Stimulated activated CD8-positive, alpha-beta memory T cell treated with anti-CD3 and anti-CD28 coated beads, Interleukin-15, amount 100 ng/mL, for 48 hours (primary cell): ENCODE measurements at regions not wholly inside any gene's neighbourhood (a gene's known extent, or its start where the extent isn't known, plus 50 kb on each side); places are given as distances from the start of the nearest gene placed in this dataset.

Source experiments
- DNase-seq, 2 donors: peaks; one replicate each; pipeline ENCODE4 v3.0.0-alpha.2; 2020; ENCODE audit warnings: low read depth in 2 of 2

DNA sequence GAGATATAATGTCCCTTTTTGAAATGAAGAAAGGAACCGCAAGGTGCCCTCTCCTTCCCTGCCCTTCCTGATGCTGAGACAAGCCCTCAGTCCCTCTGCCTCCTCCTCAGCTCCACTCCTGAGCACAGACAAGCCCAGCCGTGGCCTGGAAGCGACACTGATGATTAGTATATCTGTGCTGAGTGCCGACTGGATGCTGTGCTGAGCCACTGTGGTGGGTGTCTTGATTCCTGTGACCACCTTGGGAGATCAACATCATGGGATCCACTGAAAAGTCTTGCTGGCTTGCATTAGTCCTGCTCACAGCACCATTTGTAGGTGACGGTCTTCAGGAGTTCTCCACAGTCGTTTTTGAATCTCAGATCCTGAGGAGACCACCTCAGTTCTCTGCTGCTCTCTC, 59.5 kb upstream of the HGFAC start:
- DNase-seq = no peak

- no peak for DNase-seq
Measured at GRCh38 chr4:3384391-3384770, 57.4 kb upstream of the HGFAC start.

- no peak for DNase-seq
Measured at GRCh38 chr4:3384771-3385710, 56.7 kb upstream of the HGFAC start.

- no peak for DNase-seq
Measured at GRCh38 chr4:3385711-3386420, 55.9 kb upstream of the HGFAC start.

GRCh38 chr4:3386526-3386925, 55.2 kb upstream of the HGFAC start:
- DNase-seq = no peak

- no peak for DNase-seq
Measured at GRCh38 chr4:3387154-3387942, 54.4 kb upstream of the HGFAC start.

DNA sequence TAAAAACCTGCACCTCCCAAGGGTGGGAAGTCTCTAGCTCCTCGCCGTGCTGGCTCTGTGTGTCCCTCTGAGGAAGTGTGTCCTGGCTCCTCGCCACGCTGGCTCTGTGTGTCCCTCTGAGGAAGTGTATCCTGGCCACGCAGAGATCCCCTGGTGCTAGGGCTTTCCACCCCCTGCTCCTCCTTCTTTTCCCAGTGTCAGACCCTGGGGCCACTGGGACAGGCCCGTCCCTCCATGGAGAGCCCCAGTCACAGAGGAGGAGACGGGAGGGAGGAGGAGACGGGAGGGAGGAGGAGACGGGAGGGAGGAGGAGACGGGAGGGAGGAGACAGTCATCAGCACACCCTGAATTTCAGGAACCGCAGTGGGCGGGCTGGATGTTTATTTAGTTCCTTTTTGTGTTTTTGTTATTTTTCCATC, 53.8 kb upstream of the HGFAC start:
- DNase-seq = no peak

- no peak for DNase-seq
Measured at GRCh38 chr4:3388471-3389232, 53.1 kb upstream of the HGFAC start.

- no peak for DNase-seq
Measured at GRCh38 chr4:3389233-3390215, 52.2 kb upstream of the HGFAC start.

DNA sequence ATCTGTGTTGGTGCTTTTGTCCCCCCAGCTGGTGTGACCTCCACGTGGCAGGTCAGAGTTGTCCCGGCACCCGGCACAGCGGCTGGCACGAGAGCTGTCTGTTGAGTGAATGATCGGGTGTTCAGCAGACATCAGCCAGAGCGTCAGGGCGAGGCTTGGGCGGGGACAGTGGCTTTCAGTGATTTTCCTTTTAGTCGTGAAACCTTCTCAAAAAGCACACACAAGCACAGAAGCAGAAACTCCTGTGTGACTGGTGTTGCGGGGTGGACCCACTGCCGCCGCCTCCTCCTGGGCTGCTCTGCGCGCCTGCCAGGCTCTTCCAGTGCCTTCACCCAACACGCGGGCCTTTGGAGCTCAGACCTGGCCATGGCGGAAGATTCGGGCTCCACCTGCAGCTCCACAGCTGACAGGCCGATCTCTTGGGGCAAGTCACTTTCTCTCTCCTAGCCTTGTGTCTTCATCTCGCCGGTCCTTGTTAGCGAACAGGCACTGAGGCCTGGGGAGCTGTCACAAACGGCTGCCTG, 51.4 kb upstream of the HGFAC start:
- no peak for DNase-seq

DNA sequence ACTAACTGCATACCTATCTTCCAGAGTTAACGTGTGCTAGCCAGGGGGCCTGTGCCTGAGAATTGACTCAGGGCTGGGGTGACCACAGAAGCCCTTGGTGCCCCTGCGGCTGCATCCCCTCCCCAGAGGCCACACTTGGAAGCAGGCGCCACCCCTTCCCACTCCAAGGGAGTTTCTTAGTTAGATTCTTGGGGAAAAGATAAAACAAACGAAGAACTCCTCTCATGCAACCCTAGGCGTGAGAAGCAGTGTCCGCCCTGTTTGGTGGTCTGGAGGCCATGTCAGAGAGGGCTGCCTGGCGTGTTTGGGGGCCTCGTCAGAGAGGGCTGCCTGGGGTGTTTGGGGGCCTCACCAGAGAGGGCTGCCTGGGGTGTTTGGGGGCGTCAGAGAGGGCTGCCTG, 50.3 kb upstream of the HGFAC start:
- DNase-seq = no peak
